Type B pancreatic cell (in vitro differentiated cells): ENCODE measurements at regions not wholly inside any gene's neighbourhood (a gene's known extent, or its start where the extent isn't known, plus 50 kb on each side); places are given as distances from the start of the nearest gene placed in this dataset.
"Not testable (repeated sequence)": the region's sequence is repeated elsewhere in the genome, so short reads cannot be mapped to it uniquely, and the experiment has no call there.

Experiments
- DNase-seq: peaks from one replicate; pipeline ENCODE4 v3.0.0; 2021; ENCODE audit warnings: mixed read lengths; ENCODE audit not compliant: unreplicated experiment; ENCODE audit errors: extremely low spot score
- H3K27ac Mint-ChIP-seq: 2 replicates; pipeline ENCODE4 v1.8.0; 2021; ENCODE audit warnings: mild to moderate bottlenecking, mixed read lengths
- H3K27me3 Mint-ChIP-seq: 2 replicates; pipeline ENCODE4 v1.8.0; 2021; ENCODE audit warnings: mixed read lengths
- H3K36me3 Mint-ChIP-seq: 2 replicates; pipeline ENCODE4 v1.8.0; 2021; ENCODE audit warnings: mixed read lengths
- H3K4me1 Mint-ChIP-seq: one replicate; pipeline ENCODE4 v1.8.0; 2021; ENCODE audit warnings: mixed read lengths; ENCODE audit not compliant: unreplicated experiment
- H3K4me3 Mint-ChIP-seq: 2 replicates; pipeline ENCODE4 v1.8.0; 2021; ENCODE audit warnings: mild to moderate bottlenecking, mixed read lengths
- H3K9me3 Mint-ChIP-seq: 2 replicates; pipeline ENCODE4 v1.8.0; 2021; ENCODE audit warnings: mixed read lengths

DNA sequence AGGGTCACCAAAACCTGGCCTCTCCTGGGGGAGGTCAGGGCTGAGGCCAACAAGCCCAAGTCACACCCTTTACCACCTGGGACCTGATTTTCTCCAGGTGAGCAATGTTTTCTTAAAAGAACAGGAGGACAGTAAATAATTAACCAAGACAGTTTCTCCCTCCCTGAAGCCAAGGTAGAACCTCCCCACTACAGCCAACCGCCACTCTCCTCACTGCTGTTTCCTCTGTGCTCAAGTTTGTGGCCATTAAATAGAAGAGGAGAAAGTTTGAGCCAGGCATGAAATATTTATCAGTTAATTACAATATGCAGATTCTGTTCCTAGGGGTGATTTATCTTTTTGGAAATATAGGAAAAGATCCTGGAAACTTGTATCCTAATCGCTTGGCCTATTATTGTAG is 150.6 kb upstream of the ANKRD20A1 start:
- H3K36me3 Mint-ChIP-seq, DNase-seq, H3K9me3 Mint-ChIP-seq, H3K4me3 Mint-ChIP-seq, H3K27me3 Mint-ChIP-seq, H3K27ac Mint-ChIP-seq, H3K4me1 Mint-ChIP-seq: not testable (repeated sequence)

DNA sequence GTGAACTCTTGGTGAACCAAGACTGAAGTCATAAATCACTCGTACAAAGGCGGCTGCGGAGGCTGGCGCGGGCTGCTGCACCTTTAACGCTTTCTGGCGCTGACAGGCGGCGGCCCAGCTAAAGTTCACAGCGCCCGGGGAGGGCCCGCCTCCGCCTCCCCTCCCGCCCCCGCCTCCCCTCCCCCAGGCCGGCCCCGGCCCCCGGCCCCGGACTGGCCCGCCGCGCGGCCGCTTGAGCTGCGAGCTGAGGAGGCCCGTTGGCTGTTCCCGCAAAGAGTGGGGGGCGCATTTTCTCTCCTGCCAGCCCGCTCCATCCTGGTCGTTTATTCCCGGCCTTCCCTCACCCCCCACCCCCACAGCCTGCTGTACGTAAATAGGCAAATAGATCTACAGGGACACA is 147.3 kb upstream of the ANKRD20A1 start:
- H3K4me1 Mint-ChIP-seq = not testable (repeated sequence)

DNA sequence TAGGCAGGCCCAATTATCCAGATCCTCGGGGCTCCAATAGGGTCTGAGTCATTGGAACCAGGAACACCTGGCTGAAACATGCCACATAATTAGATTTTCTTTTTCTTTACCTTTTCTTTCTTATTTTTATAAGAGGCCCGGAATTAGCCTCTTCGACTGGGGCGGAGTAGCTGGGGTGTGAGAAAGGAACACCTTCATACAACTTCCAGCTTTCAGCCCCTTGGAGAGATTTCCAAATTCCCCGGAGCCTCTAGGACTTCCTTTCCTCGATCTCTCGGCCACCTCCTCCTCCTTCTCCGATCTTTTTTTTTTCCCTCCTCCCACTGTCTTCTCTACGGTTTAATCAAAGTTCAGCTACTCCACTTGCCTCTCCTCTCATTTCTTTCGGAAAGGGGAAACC is 146.8 kb upstream of the ANKRD20A1 start:
- Mint-ChIP-seq H3K27ac (peak overlapping the region; percentile 61), H3K4me3 (peak overlapping the region; percentile 72)
- H3K4me1 Mint-ChIP-seq, H3K36me3 Mint-ChIP-seq, H3K27me3 Mint-ChIP-seq, H3K9me3 Mint-ChIP-seq: not testable (repeated sequence)
- peak; percentile 40 for DNase-seq

More for the DNA sequence above, 147.3 kb upstream of the ANKRD20A1 start:
- H3K36me3 Mint-ChIP-seq, H3K9me3 Mint-ChIP-seq, H3K27me3 Mint-ChIP-seq, H3K27ac Mint-ChIP-seq, H3K4me3 Mint-ChIP-seq: not testable (repeated sequence)
- DNase-seq = peak; percentile 60

DNA sequence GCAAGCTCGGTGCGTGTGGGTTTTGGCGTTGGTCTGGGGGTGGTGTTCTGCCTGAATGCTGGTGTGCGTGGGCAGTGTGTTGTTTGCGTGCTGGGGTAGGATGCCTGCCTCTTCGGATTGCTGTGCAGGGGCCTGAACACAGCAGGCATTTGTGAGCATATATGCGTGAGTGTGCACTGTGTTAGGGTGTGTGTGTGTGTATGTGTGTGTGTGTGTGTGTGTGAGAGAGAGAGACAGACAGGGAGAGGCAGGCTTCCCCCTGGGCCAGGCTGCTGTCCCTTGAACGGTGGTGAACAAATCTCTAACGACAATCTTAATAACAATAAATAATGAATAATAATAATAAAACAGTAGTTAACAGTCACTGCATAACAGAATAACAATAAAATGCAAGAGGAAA is 145.8 kb upstream of the ANKRD20A1 start:
- H3K9me3 Mint-ChIP-seq, H3K27ac Mint-ChIP-seq, H3K36me3 Mint-ChIP-seq, H3K4me1 Mint-ChIP-seq, H3K27me3 Mint-ChIP-seq: not testable (repeated sequence)
- peak overlapping the region; percentile 36 for H3K4me3 Mint-ChIP-seq
- DNase-seq = peak; percentile 2

DNA sequence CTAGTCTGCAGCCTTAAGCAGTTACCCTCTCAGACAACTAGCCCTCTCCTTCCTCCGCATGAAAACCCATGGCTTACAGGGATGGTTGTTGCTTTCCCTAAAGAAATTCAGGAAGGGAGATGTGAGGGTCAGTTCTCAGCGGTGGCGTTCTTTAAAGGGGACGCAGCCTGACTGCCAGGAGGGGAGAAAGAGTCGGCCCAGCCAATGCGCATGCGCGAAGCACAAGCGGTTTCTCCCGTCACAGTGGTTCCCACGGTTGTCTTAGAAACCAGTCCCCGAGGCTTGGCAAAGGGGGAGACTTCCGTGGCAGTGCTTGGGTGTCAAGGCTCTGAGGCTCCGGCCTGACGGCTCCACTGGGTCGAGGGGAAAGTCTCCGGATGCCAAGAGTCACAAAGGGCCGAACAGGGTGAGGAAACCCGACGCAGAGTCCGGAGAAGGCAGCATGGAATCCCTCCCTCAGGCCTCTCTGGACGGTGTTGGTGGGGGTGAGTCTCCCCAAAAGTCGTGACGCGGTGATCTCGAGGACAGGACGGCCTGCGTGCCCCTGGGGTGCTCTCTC is 140.8 kb upstream of the ANKRD20A1 start:
- H3K36me3 Mint-ChIP-seq, DNase-seq, H3K9me3 Mint-ChIP-seq, H3K27ac Mint-ChIP-seq, H3K4me1 Mint-ChIP-seq, H3K27me3 Mint-ChIP-seq, H3K4me3 Mint-ChIP-seq: not testable (repeated sequence)

DNA sequence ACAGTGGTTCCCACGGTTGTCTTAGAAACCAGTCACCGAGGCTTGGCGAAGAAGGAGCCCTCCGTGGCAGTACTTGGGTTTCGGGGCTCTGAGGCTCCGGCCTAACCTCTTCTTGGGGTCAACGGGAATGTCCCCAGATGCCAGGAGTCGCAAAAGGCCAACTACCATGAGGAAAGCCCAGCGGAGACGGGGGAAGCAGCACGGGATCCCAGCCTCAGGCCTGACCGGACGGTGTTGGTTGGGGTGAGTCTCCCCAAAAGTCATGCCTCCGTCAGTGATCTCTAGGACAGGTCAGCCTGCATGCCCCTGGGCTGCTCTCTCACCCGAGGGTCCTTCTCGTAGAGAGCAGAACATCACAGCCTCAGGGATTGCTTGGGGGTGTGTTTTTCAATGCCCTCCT is 138.2 kb upstream of the ANKRD20A1 start:
- DNase-seq = peak; percentile 49
- not testable (repeated sequence) for H3K27me3 Mint-ChIP-seq, H3K9me3 Mint-ChIP-seq, H3K36me3 Mint-ChIP-seq, H3K4me3 Mint-ChIP-seq, H3K27ac Mint-ChIP-seq, H3K4me1 Mint-ChIP-seq

DNA sequence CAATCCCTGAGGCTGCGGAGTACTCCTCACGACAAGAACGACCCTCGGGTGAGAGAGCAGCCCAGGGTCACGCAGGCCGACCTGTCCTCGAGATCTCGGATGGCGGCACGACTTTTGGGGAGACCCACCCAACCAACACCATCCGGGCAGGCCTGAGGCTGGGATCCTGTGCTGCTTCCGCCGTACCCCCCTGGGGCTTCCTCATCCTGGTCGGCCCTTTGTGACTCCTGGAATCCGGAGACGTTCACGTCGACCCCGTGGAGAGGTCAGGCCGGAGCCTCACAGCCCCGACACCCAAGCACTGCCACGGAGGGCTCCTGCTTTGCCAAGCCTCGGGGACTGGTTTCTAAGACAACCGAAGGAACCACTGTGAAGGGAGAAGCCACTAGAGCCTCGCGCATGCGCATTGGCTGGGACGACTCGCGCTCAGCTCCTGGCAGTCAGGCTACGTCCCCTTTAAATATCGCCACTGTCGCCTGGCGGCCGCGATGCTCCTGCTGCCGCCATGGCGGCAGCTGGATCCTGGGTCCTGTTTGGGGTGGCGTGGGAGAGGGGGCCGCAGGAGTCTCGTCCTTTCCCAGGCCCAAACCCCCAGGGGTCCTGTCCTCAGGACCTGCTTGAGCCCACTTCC is 136.2 kb upstream of the ANKRD20A1 start:
- H3K4me3 Mint-ChIP-seq, H3K27me3 Mint-ChIP-seq, H3K36me3 Mint-ChIP-seq, DNase-seq, H3K27ac Mint-ChIP-seq, H3K4me1 Mint-ChIP-seq, H3K9me3 Mint-ChIP-seq: not testable (repeated sequence)

DNA sequence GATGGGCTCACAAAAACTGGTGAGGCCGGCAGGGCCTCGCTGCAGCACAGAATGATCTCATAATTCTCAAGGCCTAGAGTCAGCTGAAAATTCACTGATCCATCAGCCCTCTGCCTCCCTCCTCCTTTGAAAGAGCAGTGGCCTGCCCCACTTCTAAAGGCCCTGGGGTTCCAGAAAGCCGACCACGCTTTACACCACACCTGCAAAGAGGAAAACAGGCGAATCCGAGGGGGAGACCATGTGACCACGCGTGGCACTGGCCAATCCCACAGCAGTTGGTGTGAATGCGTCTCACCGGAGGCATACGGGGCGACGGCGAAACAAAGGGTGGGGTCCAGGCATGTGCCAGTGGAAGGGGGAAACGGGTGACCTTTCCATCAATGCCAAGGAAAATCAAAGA is 135.5 kb upstream of the ANKRD20A1 start:
- peak overlapping the region; percentile 84 for H3K4me3 Mint-ChIP-seq
- not testable (repeated sequence) for H3K9me3 Mint-ChIP-seq, H3K27me3 Mint-ChIP-seq, H3K4me1 Mint-ChIP-seq, H3K36me3 Mint-ChIP-seq
- peak; percentile 42 for DNase-seq
- peak overlapping the region; percentile 64 for H3K27ac Mint-ChIP-seq

DNA sequence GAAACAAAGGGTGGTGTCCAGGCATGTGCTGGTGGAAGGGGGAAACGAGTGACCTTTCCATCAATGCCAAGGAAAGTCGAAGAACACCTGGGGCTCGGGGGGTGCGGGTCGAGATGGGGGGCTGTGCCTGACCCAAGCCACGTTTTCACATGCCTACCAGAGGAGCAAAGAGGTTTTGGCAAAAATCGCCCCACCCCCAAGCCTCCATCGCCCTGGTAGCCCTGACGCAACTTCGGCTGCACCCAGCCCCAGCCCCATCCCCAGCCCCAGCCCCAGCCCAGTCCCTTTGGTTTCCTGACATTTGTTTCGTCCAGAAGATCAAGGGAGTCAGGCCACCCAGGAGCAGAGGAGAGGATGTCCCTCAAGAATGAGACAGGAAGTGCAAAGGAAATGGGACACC is 133.8 kb upstream of the ANKRD20A1 start:
- peak; percentile 53 for DNase-seq
- H3K9me3 Mint-ChIP-seq, H3K36me3 Mint-ChIP-seq, H3K27me3 Mint-ChIP-seq, H3K4me1 Mint-ChIP-seq, H3K4me3 Mint-ChIP-seq, H3K27ac Mint-ChIP-seq: not testable (repeated sequence)

DNA sequence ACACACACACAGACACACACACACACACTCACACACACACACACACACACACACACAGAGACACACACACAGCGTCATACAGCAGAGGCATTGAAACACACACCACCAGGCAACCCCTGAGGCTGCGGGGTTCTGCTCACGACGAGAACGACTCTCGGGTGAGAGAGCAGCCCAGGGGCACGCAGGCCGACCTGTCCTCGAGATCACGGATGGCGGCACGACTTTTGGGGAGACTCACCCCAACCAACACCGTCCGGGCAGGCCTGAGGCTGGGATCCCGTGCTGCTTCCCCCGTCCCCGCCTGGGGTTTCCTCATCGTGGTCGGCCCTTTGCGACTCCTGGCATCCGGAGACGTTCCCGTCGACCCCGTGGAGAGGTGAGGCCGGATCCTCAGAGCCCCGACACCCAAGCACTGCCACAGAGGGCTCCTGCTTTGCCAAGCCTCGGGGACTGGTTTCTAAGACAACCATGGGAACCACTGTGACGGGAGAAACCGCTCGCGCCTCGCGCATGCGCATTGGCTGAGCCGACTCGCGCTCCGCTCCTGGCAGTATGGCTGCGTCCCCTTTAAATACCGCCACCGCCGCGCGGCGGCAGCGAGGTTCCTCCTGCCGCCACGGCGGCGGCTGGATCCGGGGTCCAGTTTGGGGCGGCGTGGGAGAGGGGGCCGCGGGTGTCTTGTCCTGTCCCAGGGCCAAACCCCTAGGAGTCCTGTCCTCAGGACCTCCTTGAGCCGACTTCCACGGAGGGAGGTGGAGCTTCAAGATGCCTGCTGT is 132.3 kb upstream of the ANKRD20A1 start:
- H3K36me3 Mint-ChIP-seq, H3K4me1 Mint-ChIP-seq, H3K27ac Mint-ChIP-seq, DNase-seq, H3K4me3 Mint-ChIP-seq, H3K27me3 Mint-ChIP-seq, H3K9me3 Mint-ChIP-seq: not testable (repeated sequence)

DNA sequence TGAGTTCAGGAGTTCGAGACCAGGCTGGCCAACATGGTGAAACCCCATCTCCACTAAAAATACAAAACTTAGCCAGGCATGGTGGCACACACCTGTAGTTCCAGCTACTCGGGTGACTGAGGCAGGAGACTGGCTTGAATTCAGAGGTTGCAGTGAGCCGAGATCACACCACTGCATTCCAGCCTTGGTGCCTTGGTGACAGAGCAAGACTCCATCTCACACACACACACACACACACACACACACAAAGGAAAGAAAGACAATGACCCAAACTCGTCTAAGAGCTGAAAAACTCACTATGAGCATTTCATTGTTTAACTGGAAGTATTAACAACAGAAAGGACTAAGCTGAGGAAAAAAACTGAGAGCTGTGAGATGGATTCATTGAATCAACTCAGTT is 95.6 kb upstream of the ANKRD20A1 start:
- H3K9me3 Mint-ChIP-seq, H3K27me3 Mint-ChIP-seq, DNase-seq, H3K4me1 Mint-ChIP-seq, H3K4me3 Mint-ChIP-seq, H3K36me3 Mint-ChIP-seq, H3K27ac Mint-ChIP-seq: not testable (repeated sequence)

DNA sequence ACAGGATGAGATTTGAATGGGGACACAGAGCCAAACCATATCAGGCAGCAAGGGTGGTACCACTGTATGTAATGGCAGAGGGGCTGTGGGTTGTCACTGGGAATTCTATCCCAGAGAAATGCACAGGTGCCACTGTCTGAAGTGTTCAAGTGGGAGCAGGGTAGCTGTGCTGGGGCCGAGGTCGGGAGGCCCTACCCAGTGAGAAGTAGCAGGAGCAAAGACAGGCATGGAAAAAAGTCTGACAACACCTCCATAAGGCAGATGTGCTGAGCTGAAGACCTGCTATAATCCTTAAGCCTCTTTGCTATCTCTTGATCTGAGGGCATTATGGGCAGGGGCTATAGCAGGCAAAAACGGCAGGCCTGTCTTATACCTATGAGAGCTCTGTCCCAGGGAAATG is 86.9 kb upstream of the ANKRD20A1 start:
- DNase-seq, H3K4me3 Mint-ChIP-seq, H3K4me1 Mint-ChIP-seq, H3K9me3 Mint-ChIP-seq, H3K27ac Mint-ChIP-seq, H3K27me3 Mint-ChIP-seq, H3K36me3 Mint-ChIP-seq: not testable (repeated sequence)

DNA sequence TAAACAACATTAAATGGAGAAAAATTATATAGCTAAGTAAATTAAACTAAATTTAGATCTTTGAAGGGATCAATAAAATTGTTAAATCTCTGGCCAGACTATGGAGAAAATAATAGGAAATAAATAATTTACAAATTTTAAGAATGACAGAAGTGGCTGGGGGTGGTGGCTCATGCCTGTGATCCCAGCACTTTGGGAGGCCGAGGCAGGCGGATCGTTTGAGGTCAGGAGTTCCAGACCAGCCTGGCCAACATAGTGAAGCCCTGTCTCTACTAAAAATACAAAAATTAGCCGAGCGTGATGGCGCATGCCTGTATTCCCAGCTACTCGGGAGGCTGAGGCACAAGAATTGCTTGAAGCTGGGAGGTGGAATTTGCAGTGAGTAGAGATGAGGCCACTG is 58.6 kb upstream of the ANKRD20A1 start:
- DNase-seq = peak; percentile 56
- H3K27ac Mint-ChIP-seq, H3K27me3 Mint-ChIP-seq, H3K4me3 Mint-ChIP-seq, H3K36me3 Mint-ChIP-seq, H3K9me3 Mint-ChIP-seq, H3K4me1 Mint-ChIP-seq: not testable (repeated sequence)
